Putamen (tissue), 1 donor: ENCODE measurements at regions not wholly inside any gene's neighbourhood (a gene's known extent, or its start where the extent isn't known, plus 50 kb on each side); places are given as distances from the start of the nearest gene placed in this dataset.

Source experiments
- DNase-seq: peaks from one replicate; pipeline ENCODE4 v3.0.0-alpha.2; 2016; ENCODE audit warnings: low spot score

DNA sequence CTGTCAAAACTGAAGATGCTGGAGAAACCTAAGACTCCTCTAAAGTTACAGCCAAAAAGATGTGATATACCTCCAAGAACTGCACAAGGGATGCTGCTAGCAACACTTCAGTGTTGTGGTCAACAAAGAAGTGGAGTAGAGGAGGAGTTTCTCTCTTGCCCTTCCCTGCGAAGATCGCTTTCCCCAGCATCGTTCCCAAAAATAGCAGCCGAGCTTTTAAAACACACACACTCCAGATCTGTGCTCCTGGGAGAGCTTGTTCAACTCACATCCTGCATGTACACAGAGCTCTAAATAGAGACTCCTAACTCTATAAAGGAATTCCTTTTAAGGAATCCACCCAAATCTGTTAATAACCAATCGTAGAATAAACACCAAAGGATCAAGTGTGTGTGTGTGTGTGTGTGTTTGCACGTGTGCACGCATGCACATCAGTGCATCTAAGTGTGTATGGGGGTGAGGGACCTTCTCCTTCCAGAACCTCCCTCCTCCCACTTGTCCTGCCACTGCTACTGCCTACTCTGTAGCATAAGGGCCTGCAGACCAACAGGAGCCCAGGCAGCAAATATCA lies 58.5 kb downstream of the PSMG1 start:
- no peak for DNase-seq

DNA sequence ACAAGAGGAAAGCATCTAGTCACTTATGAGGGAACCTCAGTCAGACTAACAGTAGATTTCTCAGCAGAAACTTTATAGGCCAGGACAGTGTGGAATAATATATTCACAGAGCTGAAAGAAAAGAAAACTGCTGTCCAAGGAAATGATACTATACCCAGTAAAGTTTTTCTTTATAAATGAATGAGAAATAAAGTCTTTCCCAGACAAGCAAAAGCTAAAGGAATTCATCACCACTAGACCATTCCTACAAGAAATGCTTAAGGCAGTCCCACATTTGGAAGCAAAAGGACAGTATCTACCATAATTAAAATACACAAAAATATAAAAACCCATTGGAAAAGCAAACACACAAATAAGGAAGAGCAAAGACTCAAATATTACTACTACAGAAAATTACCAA lies 59.9 kb downstream of the PSMG1 start:
- DNase-seq: no peak

DNA sequence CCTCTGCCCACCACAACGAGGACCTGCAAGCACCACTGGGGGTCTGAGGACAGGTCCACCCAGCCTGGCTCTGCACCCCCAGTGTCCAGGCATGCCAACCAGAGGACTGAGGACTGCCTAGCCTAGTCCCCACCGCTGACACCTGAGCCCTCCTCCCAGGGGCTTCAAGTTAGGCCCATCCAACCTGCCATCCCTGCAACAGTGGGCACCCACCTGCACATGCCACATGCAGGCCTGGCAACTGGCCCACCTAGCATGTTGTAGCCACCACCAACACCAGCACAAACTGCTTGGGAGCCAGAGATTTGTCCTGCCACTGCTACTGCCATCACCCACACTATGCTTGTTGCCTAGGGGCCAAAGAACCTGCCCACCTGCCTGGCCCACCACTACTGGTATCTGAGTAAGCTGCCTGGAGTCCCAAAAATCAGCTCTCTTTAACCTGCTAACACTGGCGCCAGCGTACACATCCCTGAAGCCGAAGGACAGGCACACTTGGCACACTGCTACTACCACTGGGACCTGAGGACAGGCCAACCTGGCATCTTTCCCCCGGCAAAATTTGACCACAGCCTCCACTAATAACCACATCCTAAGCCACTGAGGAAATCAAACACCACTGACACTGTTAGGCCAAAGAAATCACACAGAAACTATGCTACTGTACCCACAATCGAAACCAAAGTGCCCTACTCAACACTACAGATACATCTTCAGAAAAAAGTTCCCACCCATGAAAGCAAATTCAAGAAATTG lies 61.5 kb downstream of the PSMG1 start:
- DNase-seq: no peak

DNA sequence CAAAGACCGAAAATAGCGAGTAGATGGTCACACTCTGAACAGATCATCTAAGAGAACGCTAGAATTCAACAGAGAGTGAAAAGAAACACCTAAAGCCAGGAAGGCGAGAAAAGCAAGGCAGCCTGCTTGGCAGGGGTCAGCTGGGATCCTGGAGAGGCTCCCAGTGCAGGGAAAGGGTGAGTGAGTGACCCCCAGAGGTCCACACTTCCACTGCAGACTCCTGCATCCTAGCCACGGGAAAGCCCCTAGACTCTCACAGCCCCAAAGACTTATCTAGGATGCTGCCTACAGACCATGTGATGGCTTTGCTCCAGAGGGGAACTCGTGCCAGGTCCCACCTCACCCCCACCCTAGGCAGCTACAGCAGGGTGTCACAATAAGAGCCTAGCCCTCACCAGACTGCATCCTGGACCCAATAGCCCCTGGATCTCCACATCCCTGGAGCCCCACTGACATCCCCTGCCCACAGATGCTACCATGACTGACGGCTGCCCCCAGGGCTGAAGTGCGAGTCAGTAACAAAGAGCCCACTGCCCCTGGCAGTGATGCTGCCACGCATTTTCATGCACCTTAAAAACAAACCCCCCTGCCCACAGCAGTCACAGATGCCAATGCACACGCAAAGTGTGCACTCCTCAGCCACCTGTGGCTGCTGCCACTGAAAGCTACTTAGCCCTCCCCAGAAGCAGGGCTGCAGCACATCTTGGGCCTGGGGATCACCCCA lies 62.2 kb downstream of the PSMG1 start:
- no peak for DNase-seq

DNA sequence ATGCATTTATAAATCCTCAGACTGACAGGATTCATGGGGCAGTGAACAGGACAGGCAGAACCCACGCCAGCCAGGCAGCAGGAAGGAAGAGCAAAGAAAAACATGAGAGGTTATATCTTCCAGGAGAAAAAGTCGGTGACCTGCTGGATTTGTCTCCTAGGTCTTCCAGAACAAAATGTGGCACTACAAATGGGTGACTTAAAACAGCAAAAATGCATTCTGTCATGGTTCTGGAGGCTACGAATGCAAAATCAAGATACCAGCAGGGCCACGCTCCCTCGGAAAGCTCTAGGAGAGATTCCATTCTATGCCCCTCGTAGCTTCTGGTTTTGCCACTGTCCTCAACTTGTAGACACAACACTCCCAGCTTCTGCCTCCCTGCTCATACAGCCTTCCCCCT lies 63.4 kb downstream of the PSMG1 start:
- DNase-seq: no peak

DNA sequence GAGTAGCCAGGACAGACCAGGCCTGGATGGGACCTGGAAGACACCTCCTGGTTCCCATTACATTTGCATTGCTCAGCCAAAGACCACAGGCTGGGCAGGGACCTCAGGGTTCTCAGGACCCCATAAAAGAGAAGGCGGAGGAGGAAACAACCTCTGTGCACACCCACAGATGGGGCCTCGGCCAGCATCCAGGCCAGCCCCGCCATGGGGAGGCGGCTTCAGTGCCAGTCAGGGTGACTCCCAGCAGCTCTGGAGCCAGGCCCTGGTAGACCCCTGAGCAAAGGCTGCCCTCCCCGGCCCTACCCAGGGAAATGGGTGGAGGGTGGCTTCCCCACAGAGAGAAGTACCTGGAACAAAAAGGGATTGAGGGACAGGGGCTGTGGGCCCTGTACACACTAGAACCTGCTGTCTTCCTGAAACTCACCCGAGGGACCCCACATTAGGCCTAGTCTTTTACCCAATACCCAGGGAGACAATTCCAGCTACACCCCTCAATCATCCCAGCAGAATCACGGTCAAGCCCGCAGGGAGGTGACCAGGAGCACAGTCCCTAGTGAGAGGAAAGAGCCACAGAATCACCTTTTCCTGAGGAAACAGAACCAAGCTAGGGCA lies 64.5 kb downstream of the PSMG1 start:
- no peak for DNase-seq

DNA sequence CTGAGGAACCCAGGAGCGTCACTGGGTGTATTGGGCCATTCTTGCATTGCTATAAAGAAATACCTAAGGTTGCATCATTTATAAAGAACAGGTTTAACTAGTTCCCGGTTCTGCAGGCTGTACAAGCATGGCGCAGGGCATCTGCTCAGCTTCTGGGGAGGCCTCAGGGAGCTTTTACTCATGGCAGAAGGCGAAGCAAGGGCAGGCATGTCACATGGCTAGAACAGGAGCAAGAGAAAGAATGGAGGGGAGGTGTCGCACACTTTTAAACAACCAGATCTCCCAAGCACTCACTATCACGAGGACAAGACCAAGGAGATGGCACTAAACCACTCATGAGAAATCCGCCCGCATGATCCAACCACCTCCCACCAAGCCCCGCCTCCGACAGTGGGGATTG lies 65.2 kb downstream of the PSMG1 start:
- no peak for DNase-seq

DNA sequence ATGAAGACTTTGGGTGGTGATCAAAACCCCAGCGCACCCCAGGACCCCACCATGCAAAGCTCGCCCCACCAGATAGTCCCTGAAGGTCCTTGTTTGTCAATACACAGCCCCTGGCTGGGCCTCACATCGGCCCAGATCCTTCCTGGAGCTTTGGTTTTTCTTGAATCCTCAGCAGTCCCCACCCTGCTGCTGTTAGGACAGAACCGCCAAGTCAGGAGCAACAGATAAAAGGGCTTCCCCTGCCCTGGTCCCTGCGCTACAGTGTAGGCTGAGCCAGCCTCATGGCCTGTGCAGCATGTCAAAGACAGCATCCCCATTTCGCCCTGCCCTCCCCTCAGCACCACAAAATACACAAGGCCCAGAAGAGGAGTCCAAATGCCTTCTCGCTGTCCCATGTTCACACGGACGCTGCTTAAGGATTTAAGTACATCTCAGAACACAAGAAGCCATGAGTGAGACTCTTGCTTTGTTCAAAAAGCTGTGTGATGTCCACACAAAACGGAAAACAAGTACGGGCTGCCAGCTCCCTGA lies 65.7 kb downstream of the PSMG1 start:
- DNase-seq: no peak

DNA sequence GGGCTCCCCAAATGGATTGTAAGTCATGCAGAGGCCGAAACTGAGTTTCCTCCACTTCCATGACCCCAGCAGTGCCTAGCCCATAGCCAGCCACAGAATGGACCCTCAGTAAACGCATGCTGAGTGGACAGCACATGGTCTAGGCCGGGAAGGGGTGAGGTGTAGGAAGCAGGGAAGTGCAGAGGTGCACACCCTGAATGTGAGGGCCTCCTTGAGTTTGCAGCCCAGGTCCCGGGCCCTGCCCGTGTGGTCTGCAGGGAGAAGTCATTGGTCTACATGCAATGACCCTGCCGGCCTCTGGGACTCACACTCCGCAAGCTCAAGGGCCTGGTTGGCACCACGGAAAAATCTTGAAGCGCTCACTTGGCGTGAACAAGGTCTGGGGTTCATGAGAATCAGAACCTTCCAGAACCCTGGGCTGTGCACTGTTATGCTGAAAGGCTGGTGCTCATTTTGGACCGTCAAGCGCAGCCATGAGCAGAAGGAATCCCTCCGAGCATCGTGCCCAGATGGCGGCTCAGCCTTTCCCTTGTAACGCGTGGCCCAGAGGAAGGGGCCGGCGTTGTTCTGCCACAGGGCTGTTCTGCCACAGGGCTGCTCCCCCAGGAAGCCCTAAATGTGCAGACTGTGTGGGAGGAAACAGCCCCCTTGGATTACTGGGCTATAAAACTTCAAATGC lies 66.4 kb downstream of the PSMG1 start:
- DNase-seq: no peak

DNA sequence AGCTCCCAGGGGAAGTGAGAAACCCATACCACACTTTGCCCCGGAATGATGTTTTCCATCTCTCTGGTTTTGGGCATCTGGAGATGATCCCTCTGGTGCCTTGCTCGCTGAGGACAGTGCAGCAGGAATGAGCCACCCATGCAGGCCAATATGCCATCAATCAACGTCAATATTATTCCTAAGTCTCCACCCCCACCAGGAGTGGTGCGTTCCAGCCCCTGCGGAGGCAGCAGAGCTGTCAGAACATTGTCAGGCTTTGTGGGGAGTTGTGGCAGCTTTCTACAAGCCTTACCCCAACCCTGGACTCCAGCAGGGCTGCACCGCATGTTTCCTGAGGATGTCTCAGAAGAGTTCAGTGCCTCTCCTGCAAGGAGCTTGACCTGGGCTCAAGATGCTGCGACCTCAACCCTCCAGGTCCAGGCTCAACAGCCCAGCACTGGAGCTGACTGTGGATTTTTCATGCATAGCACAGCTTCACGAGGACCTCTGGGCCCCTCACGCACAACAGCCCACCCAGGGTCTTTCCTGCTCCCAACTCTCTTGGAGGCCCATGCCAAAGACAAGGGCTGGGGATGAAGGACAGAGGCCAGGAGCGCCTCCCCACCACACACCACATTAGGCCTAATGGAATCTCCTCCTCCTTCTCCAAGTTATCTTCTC lies 67.5 kb downstream of the PSMG1 start:
- DNase-seq: no peak

DNA sequence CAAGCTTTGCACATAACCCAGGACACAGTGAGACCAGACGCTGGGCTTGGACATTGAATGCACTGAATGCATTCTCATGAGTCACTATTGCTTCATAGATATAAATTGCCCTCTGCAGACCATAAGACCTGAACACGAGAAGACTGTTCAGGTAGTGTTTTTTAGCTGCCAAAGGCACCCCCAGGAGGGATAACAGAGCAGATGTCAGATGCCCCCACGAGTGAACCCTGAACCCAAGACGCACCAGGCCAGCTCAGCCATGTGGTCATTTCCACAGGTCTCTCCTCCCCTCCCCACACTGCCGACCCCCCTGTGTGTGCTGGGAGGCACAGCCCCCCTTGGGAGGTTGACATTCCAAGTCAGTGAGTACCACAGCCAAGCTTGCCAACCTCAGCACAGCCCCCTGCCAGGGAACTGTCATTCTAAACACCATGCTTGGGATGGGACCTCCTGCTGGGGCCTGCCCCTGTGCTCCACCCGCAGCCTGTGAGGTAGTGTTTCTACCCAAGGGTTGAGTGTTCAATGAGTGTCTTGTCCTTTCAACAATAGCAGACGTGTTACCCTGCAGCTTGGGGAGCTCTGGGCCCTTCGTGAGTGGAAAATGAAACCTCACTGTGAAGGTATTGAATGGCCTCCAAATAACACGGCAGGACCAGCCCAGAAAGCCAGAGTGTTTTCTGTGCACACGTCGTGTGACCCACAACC lies 68.2 kb downstream of the PSMG1 start:
- DNase-seq: no peak

DNA sequence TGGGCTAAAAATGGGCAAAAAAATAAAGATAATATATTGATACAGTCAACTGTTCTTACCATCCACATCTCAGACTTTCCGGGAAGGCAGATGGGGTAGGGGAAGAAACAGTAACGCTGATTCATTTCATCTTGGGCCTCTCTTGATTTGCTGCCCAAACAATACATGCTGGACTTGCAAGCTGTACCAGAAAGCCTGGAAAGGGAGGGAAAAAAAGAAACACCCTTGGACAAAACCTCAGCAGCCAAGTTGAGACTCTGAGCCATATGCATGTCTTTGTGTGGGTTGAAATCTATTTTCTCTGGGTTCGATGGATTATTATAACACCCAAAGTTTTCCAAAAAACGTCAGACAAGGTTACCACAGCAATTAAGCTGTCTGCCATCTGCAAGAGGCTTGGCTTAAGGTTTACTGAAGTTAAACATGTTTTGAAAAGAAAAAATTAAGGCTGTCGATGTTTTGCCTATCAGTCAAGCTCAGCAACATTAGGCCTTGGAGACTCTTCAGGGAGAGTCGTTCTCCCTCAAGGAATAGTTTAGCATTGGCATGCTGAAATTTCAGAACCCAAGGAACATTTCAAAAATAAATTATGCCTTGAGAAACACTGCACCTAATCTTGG lies 71.2 kb downstream of the PSMG1 start:
- no peak for DNase-seq

DNA sequence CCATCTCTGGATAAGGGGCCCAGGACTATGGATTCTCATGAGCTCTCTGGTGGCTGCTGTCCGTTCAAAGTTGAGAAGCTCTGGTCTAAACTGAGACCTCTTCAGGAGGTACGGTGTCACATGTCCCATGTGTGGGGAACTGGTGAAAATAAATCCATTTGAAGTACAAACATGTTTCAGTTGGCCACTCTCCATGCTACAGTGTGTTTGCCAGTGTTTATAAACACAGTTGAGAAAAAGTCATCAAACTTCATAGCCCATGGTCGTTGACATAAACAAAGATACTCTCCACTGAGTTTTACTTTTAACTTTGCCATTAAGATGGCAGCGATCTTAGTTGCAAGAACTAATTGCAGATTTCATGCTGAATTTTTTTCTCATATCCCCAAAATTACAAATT lies 72.8 kb downstream of the PSMG1 start:
- DNase-seq: no peak

DNA sequence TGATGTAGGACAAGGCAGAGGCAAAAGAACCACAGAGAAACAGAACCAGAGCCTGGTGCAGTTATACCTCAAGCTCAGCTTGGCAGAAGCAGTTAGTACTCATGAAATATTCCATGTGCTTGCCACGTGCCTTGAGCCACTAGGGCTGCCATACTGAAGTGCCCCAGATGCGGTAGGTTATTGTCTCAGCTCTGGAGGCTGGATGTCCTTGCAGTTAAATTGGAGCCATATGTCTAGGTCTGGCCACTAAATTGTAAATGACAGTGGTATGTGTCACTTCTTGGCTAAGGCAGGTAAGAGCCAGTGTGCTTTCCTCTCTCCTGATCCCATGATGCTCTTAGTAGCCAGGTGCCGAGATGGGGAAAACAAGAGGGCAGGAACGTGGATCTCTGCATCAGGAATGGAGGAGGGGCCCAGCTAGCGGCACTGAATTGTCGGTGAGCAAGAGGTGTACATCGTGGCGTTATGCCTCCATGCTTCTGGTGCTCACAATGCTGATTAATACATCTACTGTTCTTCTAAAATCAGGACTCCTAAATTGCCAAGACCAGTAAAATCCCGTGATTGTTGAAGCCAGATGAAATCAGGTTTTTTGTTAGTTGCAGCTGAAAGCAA lies 73.5 kb downstream of the PSMG1 start:
- DNase-seq: no peak

DNA sequence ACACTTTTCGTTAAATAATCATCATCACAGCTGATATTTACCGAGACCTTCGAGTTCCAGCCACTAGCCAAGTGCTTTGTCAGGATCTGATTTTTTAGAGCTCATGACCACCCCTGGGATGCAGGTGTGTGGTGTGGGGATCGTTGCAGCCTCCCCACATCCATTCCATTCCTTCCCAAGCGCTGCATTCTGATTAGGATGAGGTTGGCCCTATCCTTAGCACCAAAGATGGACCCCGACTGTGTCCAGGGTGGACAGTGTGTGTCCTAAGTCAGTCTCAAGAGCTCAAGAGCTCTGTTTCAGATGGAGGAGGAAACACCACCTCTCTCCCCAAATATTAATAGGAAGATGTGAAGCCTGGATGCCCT lies 74.1 kb downstream of the PSMG1 start:
- DNase-seq: no peak

DNA sequence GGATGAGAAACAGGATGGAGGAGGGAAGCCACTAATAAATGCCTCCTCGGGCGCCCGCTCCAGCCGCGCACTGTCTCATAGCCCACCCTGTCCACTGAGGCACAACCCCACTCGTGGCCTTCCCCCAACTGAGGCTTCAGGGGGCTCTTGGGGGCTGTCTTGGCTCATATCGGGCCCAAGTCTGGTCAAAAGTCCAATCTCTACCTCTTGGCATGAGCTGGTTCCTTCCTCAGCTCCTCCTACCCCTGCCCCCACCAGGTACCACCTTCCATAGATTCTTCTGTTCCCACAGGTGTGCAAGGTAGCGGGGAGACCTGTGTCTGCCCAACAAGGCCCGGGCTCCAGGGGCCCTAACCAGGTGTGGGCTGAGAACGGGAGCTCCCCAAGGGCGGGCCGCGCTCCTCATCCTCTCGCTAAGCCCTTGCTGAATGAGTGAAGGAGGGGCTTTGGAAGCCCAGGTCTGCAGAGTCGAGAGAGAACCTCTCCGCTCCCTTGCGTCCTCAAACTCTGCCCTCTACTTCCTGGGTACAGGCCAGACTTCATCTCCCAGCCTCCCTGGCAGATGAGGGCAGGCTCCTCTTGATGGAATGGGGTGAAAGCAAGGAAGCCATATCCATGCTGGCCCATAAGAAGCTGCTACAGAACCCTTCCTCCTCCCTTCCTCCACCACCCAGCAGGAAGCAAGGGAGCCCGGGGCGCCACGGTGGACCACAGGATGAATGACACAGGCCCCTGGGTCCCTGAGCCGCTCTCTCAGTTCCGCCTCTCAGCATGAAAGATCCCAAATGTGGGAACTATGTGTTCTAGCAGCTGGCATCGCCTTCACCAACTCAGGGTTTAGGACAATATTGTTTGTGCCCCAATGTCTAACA lies 74.7 kb downstream of the PSMG1 start:
- DNase-seq: no peak

DNA sequence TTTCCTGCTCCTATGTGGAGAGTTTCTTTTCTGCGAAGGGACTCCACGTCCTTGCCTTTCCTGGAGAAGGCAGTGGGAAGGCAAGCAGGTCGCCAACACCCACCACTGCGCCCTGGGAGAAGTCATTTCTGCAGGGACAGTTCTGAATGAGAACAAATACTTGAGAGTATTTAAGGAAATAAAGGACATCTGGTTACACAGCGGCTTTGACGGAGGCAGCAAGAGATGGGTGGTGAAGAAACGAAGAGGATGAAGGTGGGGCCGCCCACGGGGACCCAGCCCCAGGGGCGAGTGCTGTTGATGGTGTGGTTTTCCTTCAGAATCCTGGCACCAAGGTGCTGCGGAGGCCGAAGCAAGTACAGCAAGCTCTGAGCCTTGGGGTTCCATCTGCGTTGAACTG lies 75.5 kb downstream of the PSMG1 start:
- DNase-seq: no peak

DNA sequence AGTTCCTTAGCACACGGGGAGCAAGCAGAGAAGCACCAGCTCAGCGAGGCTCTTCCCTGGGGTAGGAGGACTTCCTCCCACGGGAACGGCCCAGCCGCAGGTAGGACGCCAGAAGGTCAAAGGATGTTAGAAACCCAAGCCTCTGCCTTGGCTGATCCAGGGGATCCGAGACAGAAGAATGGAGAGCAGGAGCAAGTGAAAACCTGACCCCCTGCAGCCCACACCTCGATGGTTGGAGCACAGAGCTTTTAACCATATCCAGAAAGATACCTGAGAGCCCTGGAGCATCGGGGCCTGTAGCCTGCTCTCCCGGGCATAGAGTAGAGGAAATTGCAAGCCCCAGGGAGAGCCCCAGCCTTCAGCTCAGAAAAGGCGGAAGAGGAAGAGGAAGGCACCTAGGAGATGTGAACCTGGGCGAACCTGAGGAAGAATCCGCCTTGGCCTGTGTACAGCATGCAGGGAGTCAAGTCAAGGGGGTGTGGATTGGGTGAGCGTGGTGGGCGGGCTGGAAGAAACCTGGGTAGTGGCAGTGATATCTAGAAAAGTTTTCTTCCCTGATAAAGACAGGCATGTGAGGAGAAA lies 76.3 kb downstream of the PSMG1 start:
- no peak for DNase-seq

DNA sequence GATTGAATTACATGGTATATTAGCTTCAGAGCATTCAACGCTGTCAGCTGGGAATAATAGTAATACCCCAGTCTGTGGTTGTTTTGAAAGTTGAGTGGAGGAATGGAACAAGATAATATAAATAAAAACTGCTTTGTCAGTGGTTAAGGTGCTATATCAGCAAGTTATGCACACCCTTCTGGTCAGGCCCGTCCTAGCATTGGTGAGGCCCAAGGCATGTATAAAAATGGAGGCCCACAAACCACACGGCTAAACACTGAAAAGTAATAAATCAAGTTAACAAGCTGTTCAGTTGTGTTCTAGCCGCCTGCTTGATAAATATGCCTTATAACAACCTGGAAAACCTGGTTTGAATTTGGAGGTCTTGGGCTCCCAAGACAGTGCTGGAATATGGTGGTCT lies 77.4 kb downstream of the PSMG1 start:
- DNase-seq: no peak
